ENCODE measurements at regions not wholly inside any gene's neighbourhood (a gene's known extent, or its start where the extent isn't known, plus 50 kb on each side); places are given as distances from the start of the nearest gene placed in this dataset.

DNA sequence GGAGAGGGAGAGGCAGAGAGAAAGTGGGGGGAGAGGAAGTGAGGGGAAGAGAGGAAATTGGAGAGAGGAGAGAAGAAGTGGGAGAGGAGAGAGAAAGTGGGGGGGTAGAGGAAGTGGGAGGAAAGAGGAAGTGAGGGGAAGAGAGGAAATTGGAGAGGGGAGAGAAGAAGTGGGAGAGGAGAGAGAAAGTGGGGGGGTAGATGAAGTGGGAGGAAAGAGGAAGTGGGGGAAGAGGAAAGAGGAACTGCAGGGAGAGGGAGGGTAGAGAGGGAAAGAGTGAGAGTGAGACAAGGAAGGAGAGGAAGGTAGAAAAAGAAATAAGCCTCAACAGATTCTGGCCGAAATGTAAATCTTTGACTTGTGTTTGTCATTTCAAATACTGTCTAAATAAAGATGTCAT, 146.6 kb downstream of the KLF12 start:
- TF ChIP-seq ZFP3 (CRISPR knock-in tag; IDR thresholded peaks at IDR 0.05): no peak
- TF ChIP-seq, protein P1, sequence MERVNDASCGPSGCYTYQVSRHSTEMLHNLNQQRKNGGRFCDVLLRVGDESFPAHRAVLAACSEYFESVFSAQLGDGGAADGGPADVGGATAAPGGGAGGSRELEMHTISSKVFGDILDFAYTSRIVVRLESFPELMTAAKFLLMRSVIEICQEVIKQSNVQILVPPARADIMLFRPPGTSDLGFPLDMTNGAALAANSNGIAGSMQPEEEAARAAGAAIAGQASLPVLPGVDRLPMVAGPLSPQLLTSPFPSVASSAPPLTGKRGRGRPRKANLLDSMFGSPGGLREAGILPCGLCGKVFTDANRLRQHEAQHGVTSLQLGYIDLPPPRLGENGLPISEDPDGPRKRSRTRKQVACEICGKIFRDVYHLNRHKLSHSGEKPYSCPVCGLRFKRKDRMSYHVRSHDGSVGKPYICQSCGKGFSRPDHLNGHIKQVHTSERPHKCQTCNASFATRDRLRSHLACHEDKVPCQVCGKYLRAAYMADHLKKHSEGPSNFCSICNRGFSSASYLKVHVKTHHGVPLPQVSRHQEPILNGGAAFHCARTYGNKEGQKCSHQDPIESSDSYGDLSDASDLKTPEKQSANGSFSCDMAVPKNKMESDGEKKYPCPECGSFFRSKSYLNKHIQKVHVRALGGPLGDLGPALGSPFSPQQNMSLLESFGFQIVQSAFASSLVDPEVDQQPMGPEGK (CRISPR knock-in tag; IDR thresholded peaks at IDR 0.05; ENCODE audit: borderline replicate concordance): no peak
- no peak for TF ChIP-seq PPARA (CRISPR knock-in tag; IDR thresholded peaks at IDR 0.05; ENCODE audit: borderline replicate concordance)
- no peak for TF ChIP-seq RARB (CRISPR knock-in tag; IDR thresholded peaks at IDR 0.05)
- TF ChIP-seq ZC3H10 (CRISPR knock-in tag; IDR thresholded peaks at IDR 0.05): no peak
- no peak for TF ChIP-seq SNAI2 (CRISPR knock-in tag; IDR thresholded peaks at IDR 0.05)
- TF ChIP-seq, protein P2, sequence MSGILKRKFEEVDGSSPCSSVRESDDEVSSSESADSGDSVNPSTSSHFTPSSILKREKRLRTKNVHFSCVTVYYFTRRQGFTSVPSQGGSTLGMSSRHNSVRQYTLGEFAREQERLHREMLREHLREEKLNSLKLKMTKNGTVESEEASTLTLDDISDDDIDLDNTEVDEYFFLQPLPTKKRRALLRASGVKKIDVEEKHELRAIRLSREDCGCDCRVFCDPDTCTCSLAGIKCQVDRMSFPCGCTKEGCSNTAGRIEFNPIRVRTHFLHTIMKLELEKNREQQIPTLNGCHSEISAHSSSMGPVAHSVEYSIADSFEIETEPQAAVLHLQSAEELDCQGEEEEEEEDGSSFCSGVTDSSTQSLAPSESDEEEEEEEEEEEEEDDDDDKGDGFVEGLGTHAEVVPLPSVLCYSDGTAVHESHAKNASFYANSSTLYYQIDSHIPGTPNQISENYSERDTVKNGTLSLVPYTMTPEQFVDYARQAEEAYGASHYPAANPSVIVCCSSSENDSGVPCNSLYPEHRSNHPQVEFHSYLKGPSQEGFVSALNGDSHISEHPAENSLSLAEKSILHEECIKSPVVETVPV (CRISPR knock-in tag; IDR thresholded peaks at IDR 0.05): no peak
- TF ChIP-seq, protein P3, sequence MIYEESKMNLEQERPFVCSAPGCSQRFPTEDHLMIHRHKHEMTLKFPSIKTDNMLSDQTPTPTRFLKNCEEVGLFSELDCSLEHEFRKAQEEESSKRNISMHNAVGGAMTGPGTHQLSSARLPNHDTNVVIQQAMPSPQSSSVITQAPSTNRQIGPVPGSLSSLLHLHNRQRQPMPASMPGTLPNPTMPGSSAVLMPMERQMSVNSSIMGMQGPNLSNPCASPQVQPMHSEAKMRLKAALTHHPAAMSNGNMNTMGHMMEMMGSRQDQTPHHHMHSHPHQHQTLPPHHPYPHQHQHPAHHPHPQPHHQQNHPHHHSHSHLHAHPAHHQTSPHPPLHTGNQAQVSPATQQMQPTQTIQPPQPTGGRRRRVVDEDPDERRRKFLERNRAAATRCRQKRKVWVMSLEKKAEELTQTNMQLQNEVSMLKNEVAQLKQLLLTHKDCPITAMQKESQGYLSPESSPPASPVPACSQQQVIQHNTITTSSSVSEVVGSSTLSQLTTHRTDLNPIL (CRISPR knock-in tag; IDR thresholded peaks at IDR 0.05; ENCODE audit: low read depth): no peak
- no peak for TF ChIP-seq CSDC2 (CRISPR knock-in tag; IDR thresholded peaks at IDR 0.05)
